GM11168 (cell line): ENCODE measurements at regions not wholly inside any gene's neighbourhood (a gene's known extent, or its start where the extent isn't known, plus 50 kb on each side); places are given as distances from the start of the nearest gene placed in this dataset.

ENCODE experiments used
- in situ Hi-C: fragments of 300-500 bp; cut with MboI; formaldehyde crosslinking; loops from one replicate; pipeline ENCODE4 v1.12.0; 2022; ENCODE audit warnings: low sequenced_read_pairs; ENCODE audit not compliant: unreplicated experiment

DNA sequence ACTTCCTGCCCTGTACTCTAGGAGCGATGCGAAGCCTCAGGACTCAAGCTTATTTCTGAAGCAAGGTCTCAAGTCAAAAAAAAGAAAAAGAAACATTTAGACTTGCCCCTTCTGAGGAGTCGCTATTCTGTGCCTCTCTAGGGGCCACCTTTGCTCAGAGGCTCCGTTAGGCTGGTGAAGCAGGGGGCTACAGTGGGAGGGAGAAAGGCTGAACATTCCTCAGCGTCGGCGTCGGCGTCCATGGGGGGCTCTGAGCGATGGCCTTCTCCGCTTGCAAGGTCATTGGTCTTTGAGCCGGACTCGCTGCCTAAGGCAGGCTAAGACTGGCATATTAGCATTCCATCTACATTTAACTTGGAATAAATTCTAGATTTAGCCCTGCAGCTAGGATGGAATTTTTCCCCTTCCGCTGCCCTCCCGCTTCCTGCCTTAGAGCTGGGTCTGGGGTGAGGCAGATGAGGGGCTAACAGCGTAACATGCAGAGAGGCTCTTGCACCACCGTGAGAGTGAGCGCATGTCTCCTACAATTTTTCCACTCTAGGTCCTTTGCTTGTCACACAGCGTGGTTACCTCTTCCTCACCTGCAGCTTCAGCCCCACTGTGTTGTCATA lies 53.6 kb upstream of the ATL2 start:
- in situ Hi-C loops: no loop called here

DNA sequence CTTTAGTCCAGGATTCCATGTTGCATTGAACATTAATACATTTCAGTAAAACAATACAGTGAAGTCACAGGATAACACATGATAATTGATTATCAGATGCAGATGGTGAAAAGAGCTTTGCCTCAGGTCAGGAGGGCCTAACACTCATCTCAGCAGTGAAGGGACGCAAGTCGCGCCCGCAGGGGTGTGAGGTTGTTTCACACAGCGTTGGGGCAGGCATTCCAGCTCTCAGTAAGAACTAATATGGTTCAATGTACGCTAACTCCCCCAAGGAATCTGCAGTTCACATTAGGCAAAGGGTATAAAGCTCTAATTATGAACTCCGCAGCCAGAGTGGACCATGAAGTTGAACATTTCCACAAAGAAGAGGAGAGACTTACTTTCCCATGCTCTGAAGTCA lies 53.1 kb upstream of the ATL2 start:
- in situ Hi-C loops: no loop called here

DNA sequence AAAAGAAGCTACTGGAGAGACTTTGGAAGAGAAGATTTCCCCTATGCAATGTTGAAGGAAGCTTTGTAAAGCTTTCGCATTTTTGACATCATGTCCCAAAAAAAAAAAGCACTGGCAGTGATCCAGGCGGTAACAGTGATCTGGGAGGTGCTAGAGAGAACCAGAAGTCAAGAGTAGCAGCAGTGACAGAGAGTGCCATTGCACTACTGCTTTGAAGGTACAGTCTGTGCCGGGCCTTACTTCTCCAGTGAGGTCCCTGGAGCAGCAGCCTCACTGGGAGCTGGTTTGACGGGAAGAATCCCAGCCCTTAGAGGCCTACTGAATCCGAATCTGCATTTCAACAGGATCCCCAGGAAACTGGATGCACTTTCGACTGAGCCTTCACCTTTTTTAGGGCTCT lies 50.9 kb upstream of the ATL2 start:
- in situ Hi-C loops: no loop called here

DNA sequence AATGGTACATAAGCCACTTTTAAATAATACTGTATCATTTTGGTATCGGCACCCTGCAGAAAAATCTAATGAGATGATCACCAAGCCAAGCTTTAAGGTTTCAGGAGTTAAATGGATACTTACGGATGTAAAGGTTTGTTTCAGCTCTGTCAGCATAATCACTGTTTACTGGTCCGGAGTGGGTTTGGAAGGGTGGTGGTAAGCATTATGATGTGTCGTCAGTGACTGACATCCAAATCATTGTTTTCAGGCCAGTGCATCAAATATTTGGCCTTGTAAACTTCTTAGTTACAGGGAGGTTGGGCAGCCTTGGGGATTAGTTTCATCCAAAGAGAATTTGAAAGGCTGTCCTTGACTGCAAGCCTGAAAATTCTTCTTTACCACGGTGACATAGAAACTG lies 50.0 kb upstream of the ATL2 start:
- in situ Hi-C loops: no loop called here
